Jurkat, Clone E6-1 (cell line): ENCODE measurements at regions not wholly inside any gene's neighbourhood (a gene's known extent, or its start where the extent isn't known, plus 50 kb on each side); places are given as distances from the start of the nearest gene placed in this dataset.
"Not testable (repeated sequence)": the region's sequence is repeated elsewhere in the genome, so short reads cannot be mapped to it uniquely, and the experiment has no call there.

Source experiments
- DNase-seq: peaks from one replicate; pipeline ENCODE4 v3.0.0-alpha.2; 2011; ENCODE audit warnings: low read depth, low spot score
- H3K4me3 ChIP-seq: 2 replicates; pipeline ENCODE4 v1.5.1; 2011; ENCODE audit warnings: mild to moderate bottlenecking, low read length, control low read depth, moderate library complexity

- H3K4me3 ChIP-seq, result no peak overlapping the region
- DNase-seq, result no peak
Measured at GRCh38 chr1:80154176-80154575, 1147.6 kb upstream of the ADGRL4 start.

GRCh38 chr1:80153762-80154161 lies 1147.2 kb upstream of the ADGRL4 start:
- no peak overlapping the region for H3K4me3 ChIP-seq
- no peak for DNase-seq

GRCh38 chr1:80143361-80143760 lies 1136.8 kb upstream of the ADGRL4 start:
- no peak overlapping the region for H3K4me3 ChIP-seq
- DNase-seq, result no peak

GRCh38 chr1:80137946-80138602 lies 1131.5 kb upstream of the ADGRL4 start:
- not testable (repeated sequence) for DNase-seq, H3K4me3 ChIP-seq

GRCh38 chr1:80113168-80114038 lies 1106.9 kb upstream of the ADGRL4 start:
- DNase-seq, result no peak
- no peak overlapping the region for H3K4me3 ChIP-seq

- no peak for DNase-seq
- no peak overlapping the region for H3K4me3 ChIP-seq
Measured at GRCh38 chr1:80101159-80101558, 1094.6 kb upstream of the ADGRL4 start.

- no peak overlapping the region for H3K4me3 ChIP-seq
- DNase-seq, result no peak
Measured at GRCh38 chr1:80099713-80100112, 1093.2 kb upstream of the ADGRL4 start.

- H3K4me3 ChIP-seq, result no peak overlapping the region
- DNase-seq, result no peak
Measured at GRCh38 chr1:80085067-80085466, 1078.5 kb upstream of the ADGRL4 start.

- DNase-seq, result no peak
- H3K4me3 ChIP-seq, result no peak overlapping the region
Measured at GRCh38 chr1:80083892-80084291, 1077.4 kb upstream of the ADGRL4 start.

GRCh38 chr1:80076469-80076868 lies 1069.9 kb upstream of the ADGRL4 start:
- DNase-seq, result no peak
- H3K4me3 ChIP-seq, result no peak overlapping the region

- no peak for DNase-seq
- H3K4me3 ChIP-seq, result no peak overlapping the region
Measured at GRCh38 chr1:80075351-80075750, 1068.8 kb upstream of the ADGRL4 start.

GRCh38 chr1:80072563-80072962 lies 1066.0 kb upstream of the ADGRL4 start:
- no peak for DNase-seq
- H3K4me3 ChIP-seq, result no peak overlapping the region

- H3K4me3 ChIP-seq, result no peak overlapping the region
- no peak for DNase-seq
Measured at GRCh38 chr1:80066060-80066459, 1059.5 kb upstream of the ADGRL4 start.

- H3K4me3 ChIP-seq, result no peak overlapping the region
- DNase-seq, result no peak
Measured at GRCh38 chr1:80064524-80064923, 1058.0 kb upstream of the ADGRL4 start.

- H3K4me3 ChIP-seq, result no peak overlapping the region
Measured at GRCh38 chr1:80059940-80060339, 1053.4 kb upstream of the ADGRL4 start.

GRCh38 chr1:80056179-80056578 lies 1049.6 kb upstream of the ADGRL4 start:
- no peak for DNase-seq
- no peak overlapping the region for H3K4me3 ChIP-seq

More at GRCh38 chr1:80059940-80060339, 1053.4 kb upstream of the ADGRL4 start:
- DNase-seq, result no peak

- DNase-seq, result no peak
- no peak overlapping the region for H3K4me3 ChIP-seq
Measured at GRCh38 chr1:80054129-80054528, 1047.6 kb upstream of the ADGRL4 start.

- no peak overlapping the region for H3K4me3 ChIP-seq
- DNase-seq, result no peak
Measured at GRCh38 chr1:80053613-80054012, 1047.1 kb upstream of the ADGRL4 start.

GRCh38 chr1:80050523-80050922 lies 1044.0 kb upstream of the ADGRL4 start:
- no peak overlapping the region for H3K4me3 ChIP-seq
- no peak for DNase-seq

GRCh38 chr1:80050085-80050484 lies 1043.6 kb upstream of the ADGRL4 start:
- H3K4me3 ChIP-seq, result no peak overlapping the region
- no peak for DNase-seq

GRCh38 chr1:80048716-80049115 lies 1042.2 kb upstream of the ADGRL4 start:
- no peak for DNase-seq
- no peak overlapping the region for H3K4me3 ChIP-seq
